GM18951 (cell line): ENCODE measurements at regions not wholly inside any gene's neighbourhood (a gene's known extent, or its start where the extent isn't known, plus 50 kb on each side); places are given as distances from the start of the nearest gene placed in this dataset.
"Not testable (repeated sequence)": the region's sequence is repeated elsewhere in the genome, so short reads cannot be mapped to it uniquely, and the experiment has no call there.

ENCODE experiments used
- POLR2A ChIP-seq: IDR thresholded peaks from 4 replicates; pipeline ENCODE4 v1.6.1; 2011; ENCODE audit warnings: mild to moderate bottlenecking; ENCODE audit not compliant: insufficient read length, insufficient read depth; ENCODE audit errors: extremely low read depth
- in situ Hi-C: fragments of 300-500 bp; cut with MboI; formaldehyde crosslinking; loops from one replicate; pipeline ENCODE4 v1.12.0; 2022; ENCODE audit warnings: low sequenced_read_pairs, mixed read lengths, inconsistent platforms; ENCODE audit not compliant: unreplicated experiment

GRCh38 chr21:35297665-35298064, 248.6 kb upstream of the RUNX1 start:
- in situ Hi-C loops: no loop called here
- TF ChIP-seq POLR2A: no peak

GRCh38 chr21:35294231-35294898, 245.3 kb upstream of the RUNX1 start:
- in situ Hi-C loops: no loop called here
- no peak for TF ChIP-seq POLR2A

- in situ Hi-C loops: no loop called here
Observed at GRCh38 chr21:35291973-35292627, 243.0 kb upstream of the RUNX1 start.

GRCh38 chr21:35291034-35291433, 241.9 kb upstream of the RUNX1 start:
- TF ChIP-seq POLR2A: no peak
- in situ Hi-C loops: no loop called here

More at GRCh38 chr21:35291973-35292627, 243.0 kb upstream of the RUNX1 start:
- TF ChIP-seq POLR2A: no peak

GRCh38 chr21:35288238-35288637, 239.1 kb upstream of the RUNX1 start:
- TF ChIP-seq POLR2A: no peak
- in situ Hi-C loops: no loop called here

- in situ Hi-C loops: no loop called here
- TF ChIP-seq POLR2A: no peak
Observed at GRCh38 chr21:35284199-35284598, 235.1 kb upstream of the RUNX1 start.

GRCh38 chr21:35282944-35283343, 233.8 kb upstream of the RUNX1 start:
- TF ChIP-seq POLR2A: no peak
- in situ Hi-C loops: no loop called here

GRCh38 chr21:35281956-35282355, 232.9 kb upstream of the RUNX1 start:
- in situ Hi-C loops: no loop called here

GRCh38 chr21:35280231-35280630, 231.1 kb upstream of the RUNX1 start:
- no peak for TF ChIP-seq POLR2A
- in situ Hi-C loops: no loop called here

More at GRCh38 chr21:35281956-35282355, 232.9 kb upstream of the RUNX1 start:
- no peak for TF ChIP-seq POLR2A

GRCh38 chr21:35275776-35276175, 226.7 kb upstream of the RUNX1 start:
- TF ChIP-seq POLR2A: no peak
- in situ Hi-C loops: no loop called here

- in situ Hi-C loops: no loop called here
Observed at GRCh38 chr21:35274923-35275322, 225.8 kb upstream of the RUNX1 start.

GRCh38 chr21:35274090-35274489, 225.0 kb upstream of the RUNX1 start:
- in situ Hi-C loops: no loop called here
- no peak for TF ChIP-seq POLR2A

More at GRCh38 chr21:35274923-35275322, 225.8 kb upstream of the RUNX1 start:
- no peak for TF ChIP-seq POLR2A

- in situ Hi-C loops: no loop called here
- TF ChIP-seq POLR2A: no peak
Observed at GRCh38 chr21:35273333-35273732, 224.2 kb upstream of the RUNX1 start.

- in situ Hi-C loops: not testable (repeated sequence)
Observed at GRCh38 chr21:35271344-35272118, 222.4 kb upstream of the RUNX1 start.

- in situ Hi-C loops: no loop called here
- TF ChIP-seq POLR2A: no peak
Observed at GRCh38 chr21:35268817-35269216, 219.7 kb upstream of the RUNX1 start.
